GM12875 (cell line): ENCODE measurements at regions not wholly inside any gene's neighbourhood (a gene's known extent, or its start where the extent isn't known, plus 50 kb on each side); places are given as distances from the start of the nearest gene placed in this dataset.
"Not testable (repeated sequence)": the region's sequence is repeated elsewhere in the genome, so short reads cannot be mapped to it uniquely, and the experiment has no call there.

Experiments used
- H3K4me3 ChIP-seq: one replicate; pipeline ENCODE4 v1.5.1; 2011; ENCODE audit warnings: low read depth, low read length, control low read depth
- CTCF ChIP-seq: IDR thresholded peaks from 2 replicates; pipeline ENCODE4 v1.5.1; 2011; ENCODE audit warnings: low read depth, mild to moderate bottlenecking, control low read depth, inconsistent platforms, low read length, moderate library complexity, borderline replicate concordance; ENCODE audit not compliant: insufficient read depth

GRCh38 chrX:122196343-122196742, 987.7 kb upstream of the GRIA3 start:
- no peak for TF ChIP-seq CTCF
- no peak overlapping the region for H3K4me3 ChIP-seq

GRCh38 chrX:122203399-122203798, 980.7 kb upstream of the GRIA3 start:
- no peak overlapping the region for H3K4me3 ChIP-seq
- TF ChIP-seq CTCF = no peak

GRCh38 chrX:122218666-122219065, 965.4 kb upstream of the GRIA3 start:
- no peak for TF ChIP-seq CTCF
- H3K4me3 ChIP-seq = no peak overlapping the region

- no peak overlapping the region for H3K4me3 ChIP-seq
- TF ChIP-seq CTCF = no peak
Measured at GRCh38 chrX:122219226-122219625, 964.9 kb upstream of the GRIA3 start.

- no peak for TF ChIP-seq CTCF
- no peak overlapping the region for H3K4me3 ChIP-seq
Measured at GRCh38 chrX:122219735-122220134, 964.3 kb upstream of the GRIA3 start.

GRCh38 chrX:122220644-122221373, 963.3 kb upstream of the GRIA3 start:
- TF ChIP-seq CTCF = no peak
- no peak overlapping the region for H3K4me3 ChIP-seq

GRCh38 chrX:122221810-122222209, 962.3 kb upstream of the GRIA3 start:
- not testable (repeated sequence) for H3K4me3 ChIP-seq

- not testable (repeated sequence) for H3K4me3 ChIP-seq
Measured at GRCh38 chrX:122224137-122224536, 959.9 kb upstream of the GRIA3 start.
